ENCODE measurements at regions not wholly inside any gene's neighbourhood (a gene's known extent, or its start where the extent isn't known, plus 50 kb on each side); places are given as distances from the start of the nearest gene placed in this dataset.

DNA sequence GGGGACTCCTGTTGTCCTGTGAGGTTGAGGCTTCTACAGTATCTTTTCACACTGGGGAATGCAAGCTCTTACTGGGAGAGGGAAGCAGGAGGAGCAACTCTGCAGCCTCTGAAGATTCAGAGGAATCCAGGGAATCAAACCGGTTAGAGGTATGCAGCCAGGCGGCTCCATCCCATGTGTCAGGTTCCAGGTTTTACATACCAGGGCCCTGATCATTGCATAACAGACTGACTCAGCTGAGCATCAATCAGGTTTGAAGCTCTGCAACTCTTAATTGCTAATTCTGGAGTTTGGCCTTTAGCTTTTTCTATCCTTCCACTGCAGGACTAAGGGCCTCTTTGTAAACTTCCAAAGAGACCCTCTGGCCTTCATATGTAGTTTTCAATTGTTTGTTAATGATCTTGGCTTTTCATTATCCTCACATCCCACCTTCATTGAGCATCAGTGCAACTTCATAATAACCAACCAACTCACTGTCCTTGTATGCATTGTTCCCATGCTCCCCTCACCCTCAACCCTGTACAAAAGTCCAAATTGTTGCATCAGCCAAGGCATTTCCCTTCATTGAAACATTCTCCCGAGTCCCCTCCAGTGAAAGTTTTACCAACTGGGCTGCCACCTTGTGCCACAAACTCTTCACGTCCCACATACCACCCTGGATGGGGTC is 59.7 kb upstream of the DHX40 start (continued):
- TF ChIP-seq HOXA3 (CRISPR knock-in tag; IDR thresholded peaks at IDR 0.05) (peak; percentile 42; the same call in 1 of the 2 replicates), MED1 (CRISPR knock-in tag; IDR thresholded peaks at IDR 0.05) (peak; percentile 61), SOX13 (IDR thresholded peaks at IDR 0.05) (peak; percentile 31; the same call in 1 of the 2 replicates), SOX13 (CRISPR knock-in tag; conservative IDR thresholded peaks at IDR 0.05 in 1 of 2, IDR thresholded peaks at IDR 0.05 in 1 of 2) (peak in 1 of 2 experiments; percentile 74; a peak in 2 of 4 replicates), ZNF749 (CRISPR knock-in tag; IDR thresholded peaks at IDR 0.05; ENCODE audit: borderline replicate concordance) (no peak), GZF1 (CRISPR knock-in tag; IDR thresholded peaks at IDR 0.05) (no peak), ZNF652 (CRISPR knock-in tag; IDR thresholded peaks at IDR 0.05; ENCODE audit: borderline replicate concordance, low read depth) (no peak), ARNT2 (CRISPR knock-in tag; IDR thresholded peaks at IDR 0.05; ENCODE audit: low read depth) (no peak), ZNF878 (CRISPR knock-in tag; IDR thresholded peaks at IDR 0.05) (no peak), TAF15 (IDR thresholded peaks at IDR 0.05; ENCODE audit: low read depth, low read length, poor library complexity, severe bottlenecking) (no peak), HNF4G (IDR thresholded peaks at IDR 0.05; ENCODE audit: borderline replicate concordance, low read depth, low read length) (peak; percentile 58; the same call in 1 of the 2 replicates), HNF4G (CRISPR knock-in tag; IDR thresholded peaks at IDR 0.05; ENCODE audit: borderline replicate concordance, low read depth) (no peak), ZNF124 (CRISPR knock-in tag; IDR thresholded peaks at IDR 0.05) (0 out of 2 replicates have a peak, but pooled peaks have one; percentile 58), BRD4 (CRISPR knock-in tag; IDR thresholded peaks at IDR 0.05) (no peak), ZNF547 (CRISPR knock-in tag; IDR thresholded peaks at IDR 0.05) (no peak), MXD4 (CRISPR knock-in tag; IDR thresholded peaks at IDR 0.05) (0 out of 2 replicates have a peak, but pooled peaks have one; percentile 41), HNRNPL (IDR thresholded peaks at IDR 0.05; ENCODE audit: low read depth, low read length) (no peak), DPF2 (CRISPR knock-in tag; IDR thresholded peaks at IDR 0.05; ENCODE audit: borderline replicate concordance, low read depth) (peak; percentile 43; the same call in 1 of the 2 replicates)
- TF ChIP-seq, protein P1, sequence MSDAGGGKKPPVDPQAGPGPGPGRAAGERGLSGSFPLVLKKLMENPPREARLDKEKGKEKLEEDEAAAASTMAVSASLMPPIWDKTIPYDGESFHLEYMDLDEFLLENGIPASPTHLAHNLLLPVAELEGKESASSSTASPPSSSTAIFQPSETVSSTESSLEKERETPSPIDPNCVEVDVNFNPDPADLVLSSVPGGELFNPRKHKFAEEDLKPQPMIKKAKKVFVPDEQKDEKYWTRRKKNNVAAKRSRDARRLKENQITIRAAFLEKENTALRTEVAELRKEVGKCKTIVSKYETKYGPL (CRISPR knock-in tag; IDR thresholded peaks at IDR 0.05): peak; percentile 90
- TF ChIP-seq, protein P2, sequence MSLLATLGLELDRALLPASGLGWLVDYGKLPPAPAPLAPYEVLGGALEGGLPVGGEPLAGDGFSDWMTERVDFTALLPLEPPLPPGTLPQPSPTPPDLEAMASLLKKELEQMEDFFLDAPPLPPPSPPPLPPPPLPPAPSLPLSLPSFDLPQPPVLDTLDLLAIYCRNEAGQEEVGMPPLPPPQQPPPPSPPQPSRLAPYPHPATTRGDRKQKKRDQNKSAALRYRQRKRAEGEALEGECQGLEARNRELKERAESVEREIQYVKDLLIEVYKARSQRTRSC (CRISPR knock-in tag; IDR thresholded peaks at IDR 0.05; ENCODE audit: low read depth): 0 out of 2 replicates have a peak, but pooled peaks have one; percentile 37
- TF ChIP-seq, protein P3, sequence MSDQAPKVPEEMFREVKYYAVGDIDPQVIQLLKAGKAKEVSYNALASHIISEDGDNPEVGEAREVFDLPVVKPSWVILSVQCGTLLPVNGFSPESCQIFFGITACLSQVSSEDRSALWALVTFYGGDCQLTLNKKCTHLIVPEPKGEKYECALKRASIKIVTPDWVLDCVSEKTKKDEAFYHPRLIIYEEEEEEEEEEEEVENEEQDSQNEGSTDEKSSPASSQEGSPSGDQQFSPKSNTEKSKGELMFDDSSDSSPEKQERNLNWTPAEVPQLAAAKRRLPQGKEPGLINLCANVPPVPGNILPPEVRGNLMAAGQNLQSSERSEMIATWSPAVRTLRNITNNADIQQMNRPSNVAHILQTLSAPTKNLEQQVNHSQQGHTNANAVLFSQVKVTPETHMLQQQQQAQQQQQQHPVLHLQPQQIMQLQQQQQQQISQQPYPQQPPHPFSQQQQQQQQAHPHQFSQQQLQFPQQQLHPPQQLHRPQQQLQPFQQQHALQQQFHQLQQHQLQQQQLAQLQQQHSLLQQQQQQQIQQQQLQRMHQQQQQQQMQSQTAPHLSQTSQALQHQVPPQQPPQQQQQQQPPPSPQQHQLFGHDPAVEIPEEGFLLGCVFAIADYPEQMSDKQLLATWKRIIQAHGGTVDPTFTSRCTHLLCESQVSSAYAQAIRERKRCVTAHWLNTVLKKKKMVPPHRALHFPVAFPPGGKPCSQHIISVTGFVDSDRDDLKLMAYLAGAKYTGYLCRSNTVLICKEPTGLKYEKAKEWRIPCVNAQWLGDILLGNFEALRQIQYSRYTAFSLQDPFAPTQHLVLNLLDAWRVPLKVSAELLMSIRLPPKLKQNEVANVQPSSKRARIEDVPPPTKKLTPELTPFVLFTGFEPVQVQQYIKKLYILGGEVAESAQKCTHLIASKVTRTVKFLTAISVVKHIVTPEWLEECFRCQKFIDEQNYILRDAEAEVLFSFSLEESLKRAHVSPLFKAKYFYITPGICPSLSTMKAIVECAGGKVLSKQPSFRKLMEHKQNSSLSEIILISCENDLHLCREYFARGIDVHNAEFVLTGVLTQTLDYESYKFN (CRISPR knock-in tag; conservative IDR thresholded peaks at IDR 0.05): peak; percentile 34
- TF ChIP-seq, protein P4, sequence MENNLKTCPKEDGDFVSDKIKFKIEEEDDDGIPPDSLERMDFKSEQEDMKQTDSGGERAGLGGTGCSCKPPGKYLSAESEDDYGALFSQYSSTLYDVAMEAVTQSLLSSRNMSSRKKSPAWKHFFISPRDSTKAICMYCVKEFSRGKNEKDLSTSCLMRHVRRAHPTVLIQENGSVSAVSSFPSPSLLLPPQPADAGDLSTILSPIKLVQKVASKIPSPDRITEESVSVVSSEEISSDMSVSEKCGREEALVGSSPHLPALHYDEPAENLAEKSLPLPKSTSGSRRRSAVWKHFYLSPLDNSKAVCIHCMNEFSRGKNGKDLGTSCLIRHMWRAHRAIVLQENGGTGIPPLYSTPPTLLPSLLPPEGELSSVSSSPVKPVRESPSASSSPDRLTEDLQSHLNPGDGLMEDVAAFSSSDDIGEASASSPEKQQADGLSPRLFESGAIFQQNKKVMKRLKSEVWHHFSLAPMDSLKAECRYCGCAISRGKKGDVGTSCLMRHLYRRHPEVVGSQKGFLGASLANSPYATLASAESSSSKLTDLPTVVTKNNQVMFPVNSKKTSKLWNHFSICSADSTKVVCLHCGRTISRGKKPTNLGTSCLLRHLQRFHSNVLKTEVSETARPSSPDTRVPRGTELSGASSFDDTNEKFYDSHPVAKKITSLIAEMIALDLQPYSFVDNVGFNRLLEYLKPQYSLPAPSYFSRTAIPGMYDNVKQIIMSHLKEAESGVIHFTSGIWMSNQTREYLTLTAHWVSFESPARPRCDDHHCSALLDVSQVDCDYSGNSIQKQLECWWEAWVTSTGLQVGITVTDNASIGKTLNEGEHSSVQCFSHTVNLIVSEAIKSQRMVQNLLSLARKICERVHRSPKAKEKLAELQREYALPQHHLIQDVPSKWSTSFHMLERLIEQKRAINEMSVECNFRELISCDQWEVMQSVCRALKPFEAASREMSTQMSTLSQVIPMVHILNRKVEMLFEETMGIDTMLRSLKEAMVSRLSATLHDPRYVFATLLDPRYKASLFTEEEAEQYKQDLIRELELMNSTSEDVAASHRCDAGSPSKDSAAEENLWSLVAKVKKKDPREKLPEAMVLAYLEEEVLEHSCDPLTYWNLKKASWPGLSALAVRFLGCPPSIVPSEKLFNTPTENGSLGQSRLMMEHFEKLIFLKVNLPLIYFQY (CRISPR knock-in tag; IDR thresholded peaks at IDR 0.05; ENCODE audit: borderline replicate concordance): no peak
